GM23338 (cell line): ENCODE measurements at regions not wholly inside any gene's neighbourhood (a gene's known extent, or its start where the extent isn't known, plus 50 kb on each side); places are given as distances from the start of the nearest gene placed in this dataset.

Source experiments
- CREB1 ChIP-seq: fragments of 250-450 bp; sonication (Bioruptor Pico); IDR thresholded peaks from 2 replicates; pipeline ENCODE4 v1.5.0; 2020; ENCODE audit warnings: low read depth, mild to moderate bottlenecking, moderate library complexity
- EZH2 ChIP-seq: fragments of 200-600 bp; sonication (generic); IDR thresholded peaks from one replicate; pipeline ENCODE4 v1.8.0; 2017; ENCODE audit warnings: antibody characterized with exemption, mild to moderate bottlenecking, low read depth; ENCODE audit not compliant: unreplicated experiment
- POLR2AphosphoS5 ChIP-seq: IDR thresholded peaks from 2 replicates; pipeline ENCODE4 v1.6.1; 2016; ENCODE audit warnings: antibody characterized with exemption, low read depth
- ZNF114 ChIP-seq: fragments of 250-450 bp; sonication (Bioruptor Pico); IDR thresholded peaks from 2 replicates; pipeline ENCODE4 v1.5.0; 2020; ENCODE audit warnings: mild to moderate bottlenecking, moderate library complexity

DNA sequence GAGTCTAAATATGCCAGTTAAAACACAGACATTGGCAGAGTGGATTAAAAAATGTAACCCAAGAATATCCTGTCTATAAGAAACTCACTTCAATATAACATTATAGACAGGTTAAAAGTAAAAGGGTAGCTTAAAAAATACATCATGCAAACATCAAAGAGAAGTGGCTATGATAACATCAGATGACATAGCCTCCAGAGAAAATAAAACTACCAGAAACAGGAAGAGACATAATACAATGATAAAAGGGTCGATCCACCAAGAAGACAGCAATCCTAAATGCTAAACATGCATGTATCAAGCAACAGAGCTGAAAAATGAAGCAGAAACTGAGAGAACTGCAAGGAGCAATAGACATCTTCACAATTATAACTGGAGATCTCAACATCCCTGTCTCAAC lies 190.2 kb upstream of the NR5A2 start:
- TF ChIP-seq POLR2AphosphoS5 (no peak), CREB1 (no peak), EZH2 (no peak), ZNF114 (CRISPR knock-in tag) (no peak)
